Heart left ventricle (tissue), 16 donors: ENCODE measurements at regions not wholly inside any gene's neighbourhood (a gene's known extent, or its start where the extent isn't known, plus 50 kb on each side); places are given as distances from the start of the nearest gene placed in this dataset.

Experiments
- ATAC-seq, 4 donors: fragments of 200-7000 bp; cut with Tn5 transposase; one replicate each; pipeline ENCODE4 v1.9.1; 2020 to 2022; ENCODE audit warnings: moderate library complexity in 4 of 4, mild to moderate bottlenecking in 3 of 4, moderate number of reproducible peaks in 1 of 4
- DNase-seq, 5 donors: peaks; one replicate each; pipeline ENCODE4 v3.0.0-alpha.2; 2020
- H3K27ac ChIP-seq, 12 donors: fragments of 200-600 bp; sonication (generic) in 4 of 12; one replicate each; pipeline versions ENCODE4 v1.5.0 to v1.8.0; 2016 to 2022; ENCODE audit warnings: mild to moderate bottlenecking in 2 of 12
- H3K27me3 ChIP-seq, 9 donors: fragments of 200-600 bp; sonication (generic) in 2 of 9; one replicate each; pipeline versions ENCODE4 v1.5.1 to v1.8.0; 2016 to 2022; ENCODE audit warnings: mild to moderate bottlenecking in 3 of 9
- H3K36me3 ChIP-seq, 9 donors: fragments of 200-600 bp; sonication (generic) in 2 of 9; one replicate each; pipeline versions ENCODE4 v1.5.0 to v1.8.0; 2018 to 2022; ENCODE audit warnings: mild to moderate bottlenecking in 2 of 9
- H3K4me1 ChIP-seq, 12 donors: fragments of 200-600 bp; sonication (generic) in 4 of 12; one replicate each; pipeline versions ENCODE4 v1.5.0 to v1.8.0; 2016 to 2022; ENCODE audit warnings: mild to moderate bottlenecking in 3 of 12
- H3K4me3 ChIP-seq, 12 donors: fragments of 200-600 bp; sonication (generic) in 4 of 12; one replicate each; pipeline versions ENCODE4 v1.5.0 to v1.8.0; 2017 to 2022; ENCODE audit warnings: mild to moderate bottlenecking in 9 of 12, moderate library complexity in 4 of 12
- H3K9me3 ChIP-seq, 12 donors: fragments of 200-600 bp; sonication (generic) in 4 of 12; one replicate each; pipeline versions ENCODE4 v1.5.0 to v1.8.0; 2016 to 2022; ENCODE audit warnings: mild to moderate bottlenecking in 1 of 12
- CTCF ChIP-seq, 12 donors: fragments of 200-600 bp; sonication (generic) in 4 of 12; IDR thresholded peaks; one replicate each; pipeline versions ENCODE4 v1.5.0 to v1.8.0; 2018 to 2022; ENCODE audit warnings: antibody characterized with exemption in 12 of 12, mild to moderate bottlenecking in 5 of 12
- POLR2A ChIP-seq, 2 donors: fragments of 450-650 bp; IDR thresholded peaks; one replicate each; pipeline ENCODE4 v1.6.1; 2017; ENCODE audit warnings: antibody characterized with exemption in 2 of 2, mild to moderate bottlenecking in 2 of 2, moderate library complexity in 2 of 2
- WGBS, 4 donors: extraction: QIAGEN DNeasy Blood & Tissue Kit in 2 of 4; methylation state at CpG; one replicate each; pipeline versions ENCODE4 v1.1.5 to v1.1.7; 2013 to 2018; 5-methylcytosine and 5-hydroxymethylcytosine counted together
- intact Hi-C, 10 donors: fragments of 100-400 bp; cut with DNase I; formaldehyde crosslinking; loops; one replicate each; pipeline versions ENCODE4 v1.11.1 to v1.14.2; 2022
- donor health status: ischemic (EF 13 %, LVEDD 7.1; RV severe dilation, severe dysfunction).
- donor health status: healthy with polysubstance abuse.
- donor health status: DM: no; HTN: yes; CAD: no.
- donor health status: DM: no; HTN: no; CAD: no.
- donor health status: ischemic (EF 25% LVEDD 6.9; RV normal size, moderate dysfunction).
- donor health status: ischemic (EF 25% LVEDD 5.7; RV mildly dilated, moderate dysfunction).
- donor health status: healthy.
- donor health status: DM: yes; HTN: yes; CAD: no.
- donor health status: ischemic (EF 35%, LVEDD 5.7; RV mildly dilated, moderate dysfunction).
- donor health status: nonischemic (EF 11% LVEDD 7.7; RV severe dilation, severe dysfunction).
- donor health status: DM: yes; HTN: yes; CAD: no.
- donor health status: PGD.
- donor health status: ischemic (EF 29% LVEDD 5.4; RV normal size, mild dysfunction).
- donor health status: nonischemic (EF 23%, LVEDD 6.1; RV moderate dilation, normal function).

- intact Hi-C loops: no loop called here
- Histone ChIP-seq H3K27ac (no peak overlapping the region), H3K4me3 (no peak overlapping the region), H3K9me3 (no peaks in the 10 kb centered on the region), H3K27me3 (no peaks in the 10 kb centered on the region), H3K36me3 (no peaks in the 10 kb centered on the region), H3K4me1 (peaks cover 0 to 15% (median 1%) of the 10 kb centered on the region in 12 donors)
- WGBS, 4 donors: 38 to 68% (median 53%) methylated on average over 2 of the region's 2 CpGs
- ATAC-seq: no peak
- DNase-seq: no peak
- no peak for TF ChIP-seq POLR2A (IDR thresholded peaks at IDR 0.05)
- TF ChIP-seq CTCF (IDR thresholded peaks at IDR 0.05): no peak
Observed at GRCh38 chr9:107407675-107408074, 81.9 kb downstream of the KLF4 start.

GRCh38 chr9:107405511-107405910 lies 84.1 kb downstream of the KLF4 start:
- intact Hi-C loops: no loop called here
- H3K4me3 ChIP-seq: no peak overlapping the region
- peaks cover 0 to 15% (median 1%) of the 10 kb centered on the region in 12 donors for H3K4me1 ChIP-seq
- ATAC-seq: no peak
- no peak for DNase-seq
- TF ChIP-seq CTCF (IDR thresholded peaks at IDR 0.05): no peak
- TF ChIP-seq POLR2A (IDR thresholded peaks at IDR 0.05): no peak
- H3K36me3 ChIP-seq: no peaks in the 10 kb centered on the region
- WGBS, 4 donors: 79 to 89% (median 84%) methylated on average over 6 of the region's 6 CpGs
- no peak overlapping the region for H3K27ac ChIP-seq
- H3K9me3 ChIP-seq: no peaks in the 10 kb centered on the region
- no peaks in the 10 kb centered on the region for H3K27me3 ChIP-seq

- WGBS, 4 donors: 81 to 88% (median 85%) methylated on average over 8 of the region's 8 CpGs
- no peak for ATAC-seq
Observed at GRCh38 chr9:107404736-107405135, 84.8 kb downstream of the KLF4 start.

GRCh38 chr9:107404161-107404560 lies 85.4 kb downstream of the KLF4 start:
- no peaks in the 10 kb centered on the region for H3K36me3 ChIP-seq
- 33 to 39% (median 34%) methylated on average over 2 of the region's 2 CpGs for WGBS, 4 donors
- DNase-seq (no peak), ATAC-seq (peak; percentile 72 to 88 (median 84))
- no peaks in the 10 kb centered on the region for H3K27me3 ChIP-seq
- H3K4me1 ChIP-seq: peaks cover 0 to 15% (median 1%) of the 10 kb centered on the region in 12 donors
- intact Hi-C loops: no loop called here
- TF ChIP-seq POLR2A (IDR thresholded peaks at IDR 0.05) (no peak), CTCF (IDR thresholded peaks at IDR 0.05) (no peak)
- H3K27ac ChIP-seq: no peak overlapping the region
- H3K9me3 ChIP-seq: no peaks in the 10 kb centered on the region
- H3K4me3 ChIP-seq: no peak overlapping the region

More at GRCh38 chr9:107404736-107405135, 84.8 kb downstream of the KLF4 start:
- H3K27ac ChIP-seq: no peak overlapping the region
- no peak for DNase-seq
- TF ChIP-seq CTCF (IDR thresholded peaks at IDR 0.05): no peak
- no peak for TF ChIP-seq POLR2A (IDR thresholded peaks at IDR 0.05)
- H3K9me3 ChIP-seq: no peaks in the 10 kb centered on the region
- H3K27me3 ChIP-seq: no peaks in the 10 kb centered on the region
- intact Hi-C loops: no loop called here
- H3K4me1 ChIP-seq: peaks cover 0 to 15% (median 1%) of the 10 kb centered on the region in 12 donors
- H3K4me3 ChIP-seq: no peak overlapping the region
- no peaks in the 10 kb centered on the region for H3K36me3 ChIP-seq
